ENCODE measurements at regions not wholly inside any gene's neighbourhood (a gene's known extent, or its start where the extent isn't known, plus 50 kb on each side); places are given as distances from the start of the nearest gene placed in this dataset.

- no peak for DNase-seq (ENCODE audit: low spot score)
- intact Hi-C loops (cut with DNase I), result no loop called here
Observed at GRCh38 chr5:155068616-155069100, 55.1 kb downstream of the KIF4B start.

- no peak for DNase-seq (ENCODE audit: low spot score)
- intact Hi-C loops (cut with DNase I), result no loop called here
Observed at GRCh38 chr5:155069961-155070360, 56.4 kb downstream of the KIF4B start.

GRCh38 chr5:155070781-155071180 lies 57.2 kb downstream of the KIF4B start:
- no peak for DNase-seq (ENCODE audit: low spot score)
- intact Hi-C loops (cut with DNase I), result no loop called here

- DNase-seq (ENCODE audit: low spot score), result no peak
- intact Hi-C loops (cut with DNase I), result no loop called here
Observed at GRCh38 chr5:155076379-155076778, 62.8 kb downstream of the KIF4B start.

- intact Hi-C loops (cut with DNase I), result no loop called here
- DNase-seq (ENCODE audit: low spot score), result no peak
Observed at GRCh38 chr5:155079698-155080097, 66.1 kb downstream of the KIF4B start.

- intact Hi-C loops (cut with DNase I), result no loop called here
- DNase-seq (ENCODE audit: low spot score), result no peak
Observed at GRCh38 chr5:155080721-155081120, 67.2 kb downstream of the KIF4B start.

- intact Hi-C loops (cut with DNase I), result no loop called here
- DNase-seq (ENCODE audit: low spot score), result no peak
Observed at GRCh38 chr5:155081618-155082017, 68.1 kb downstream of the KIF4B start.

- DNase-seq (ENCODE audit: low spot score), result no peak
- intact Hi-C loops (cut with DNase I), result no loop called here
Observed at GRCh38 chr5:155082401-155082800, 68.8 kb downstream of the KIF4B start.

GRCh38 chr5:155085282-155085989 lies 71.9 kb downstream of the KIF4B start:
- no peak for DNase-seq (ENCODE audit: low spot score)
- intact Hi-C loops (cut with DNase I), result loop anchor here (5.0 kb wide), 1 partner anchor 33 kb away; no protein-coding TSS in a partner anchor

- DNase-seq (ENCODE audit: low spot score), result no peak
- intact Hi-C loops (cut with DNase I), result loop anchor here (5.0 kb wide), 1 partner anchor 35 kb away; no protein-coding TSS in a partner anchor
Observed at GRCh38 chr5:155087036-155087435, 73.5 kb downstream of the KIF4B start.

- intact Hi-C loops (cut with DNase I), result loop anchor here (5.0 kb wide), 1 partner anchor 37 kb away; no protein-coding TSS in a partner anchor
- no peak for DNase-seq (ENCODE audit: low spot score)
Observed at GRCh38 chr5:155088811-155089210, 75.3 kb downstream of the KIF4B start.

GRCh38 chr5:155089643-155090042 lies 76.1 kb downstream of the KIF4B start:
- intact Hi-C loops (cut with DNase I), result loop anchor here (2.0 to 10.0 kb wide), 4 partner anchors 37 to 645 kb away; no protein-coding TSS in a partner anchor
- DNase-seq (ENCODE audit: low spot score), result no peak

- intact Hi-C loops (cut with DNase I), result loop anchor here (2.0 to 10.0 kb wide), 3 partner anchors 102 to 644 kb away; no protein-coding TSS in a partner anchor
- no peak for DNase-seq (ENCODE audit: low spot score)
Observed at GRCh38 chr5:155091063-155091648, 77.6 kb downstream of the KIF4B start.

GRCh38 chr5:155091768-155092717 lies 78.5 kb downstream of the KIF4B start:
- intact Hi-C loops (cut with DNase I), result loop anchor here (2.0 to 10.0 kb wide), 3 partner anchors 101 to 643 kb away; no protein-coding TSS in a partner anchor
- DNase-seq (ENCODE audit: low spot score), result no peak

- no peak for DNase-seq (ENCODE audit: low spot score)
- intact Hi-C loops (cut with DNase I), result loop anchor here (5.0 to 10.0 kb wide), 2 partner anchors 393 to 640 kb away; no protein-coding TSS in a partner anchor
Observed at GRCh38 chr5:155094455-155094854, 80.9 kb downstream of the KIF4B start.

- intact Hi-C loops (cut with DNase I), result loop anchor here (10.0 kb wide), 1 partner anchor 637 kb away; no protein-coding TSS in a partner anchor
- no peak for DNase-seq (ENCODE audit: low spot score)
Observed at GRCh38 chr5:155097995-155098394, 84.4 kb downstream of the KIF4B start.

- DNase-seq (ENCODE audit: low spot score), result no peak
- intact Hi-C loops (cut with DNase I), result loop anchor here (10.0 kb wide), 1 partner anchor 636 kb away; no protein-coding TSS in a partner anchor
Observed at GRCh38 chr5:155098433-155098832, 84.9 kb downstream of the KIF4B start.

- intact Hi-C loops (cut with DNase I), result no loop called here
- DNase-seq (ENCODE audit: low spot score), result no peak
Observed at GRCh38 chr5:155101697-155102096, 88.1 kb downstream of the KIF4B start.

GRCh38 chr5:155103146-155103545 lies 89.6 kb downstream of the KIF4B start:
- intact Hi-C loops (cut with DNase I), result no loop called here
- no peak for DNase-seq (ENCODE audit: low spot score)

- DNase-seq (ENCODE audit: low spot score), result no peak
- intact Hi-C loops (cut with DNase I), result no loop called here
Observed at GRCh38 chr5:155104441-155104840, 90.9 kb downstream of the KIF4B start.

Measured in cardiac septum (tissue), 1 donor.